ENCODE measurements at regions not wholly inside any gene's neighbourhood (a gene's known extent, or its start where the extent isn't known, plus 50 kb on each side); places are given as distances from the start of the nearest gene placed in this dataset.

GRCh38 chr14:42742084-42742483, 1135.4 kb downstream of the LRFN5 start:
- no peaks in the 10 kb centered on the region for H3K27me3 ChIP-seq (ENCODE audit: control insufficient read depth in 1 of 2, insufficient read depth in 1 of 2, low read length in 2 of 2)

GRCh38 chr14:42736408-42736807, 1129.7 kb downstream of the LRFN5 start:
- Histone ChIP-seq H2AFZ (ENCODE audit: low read depth, low read length) (no peak overlapping the region), H3K27me3 (ENCODE audit: control insufficient read depth in 1 of 2, insufficient read depth in 1 of 2, low read length in 2 of 2) (no peaks in the 10 kb centered on the region), H3K9ac (ENCODE audit: low read length) (no peak overlapping the region), H3K79me1 (replicated peaks; ENCODE audit: low read length, poor library complexity, severe bottlenecking) (no peaks in the 10 kb centered on the region), H3K23ac (ENCODE audit: low read length in 2 of 2) (no peak overlapping the region), H2BK12ac (ENCODE audit: low read length in 2 of 2) (no peak overlapping the region), H2BK15ac (ENCODE audit: low read depth, poor library complexity, severe bottlenecking) (no peak overlapping the region), H4K91ac (ENCODE audit: low read length) (no peak overlapping the region), H3K14ac (ENCODE audit: low read length in 2 of 2) (no peak overlapping the region), H3K4me2 (ENCODE audit: low read length, poor library complexity, severe bottlenecking) (no peak overlapping the region), H4K8ac (ENCODE audit: low read length) (no peak overlapping the region), H2BK120ac (ENCODE audit: low read depth, low read length) (no peak overlapping the region), H3K4me1 (ENCODE audit: control insufficient read depth, insufficient read depth, low read depth, low read length) (no peaks in the 10 kb centered on the region), H2BK5ac (ENCODE audit: low read depth, low read length, poor library complexity, severe bottlenecking) (no peak overlapping the region), H3K9me3 (ENCODE audit: control insufficient read depth, low read length) (no peaks in the 10 kb centered on the region), H3K4me3 (ENCODE audit: insufficient read depth in 1 of 2, low read depth in 1 of 2, low read length in 2 of 2) (no peak overlapping the region), H3K27ac (ENCODE audit: low read length, poor library complexity, severe bottlenecking) (no peak overlapping the region), H3K18ac (ENCODE audit: low read depth in 1 of 2, low read length in 2 of 2) (no peak overlapping the region), H3K36me3 (ENCODE audit: control insufficient read depth in 1 of 2, insufficient read depth in 2 of 2, low read depth in 1 of 2, low read length in 2 of 2) (no peaks in the 10 kb centered on the region), H2AK5ac (ENCODE audit: low read length, severe bottlenecking) (no peak overlapping the region), H3K4ac (ENCODE audit: low read depth in 1 of 2, low read length in 2 of 2) (no peak overlapping the region)
- 25% methylated on average over 1 of the region's 1 CpG for WGBS
- no peak for DNase-seq

More at GRCh38 chr14:42742084-42742483, 1135.4 kb downstream of the LRFN5 start:
- H2BK12ac ChIP-seq (ENCODE audit: low read length in 2 of 2) = no peak overlapping the region
- H3K27ac ChIP-seq (ENCODE audit: low read length, poor library complexity, severe bottlenecking) = no peak overlapping the region
- no peak overlapping the region for H3K23ac ChIP-seq (ENCODE audit: low read length in 2 of 2)
- no peak overlapping the region for H3K9ac ChIP-seq (ENCODE audit: low read length)
- no peak overlapping the region for H3K14ac ChIP-seq (ENCODE audit: low read length in 2 of 2)
- no peak overlapping the region for H2BK15ac ChIP-seq (ENCODE audit: low read depth, poor library complexity, severe bottlenecking)
- no peaks in the 10 kb centered on the region for H3K79me1 ChIP-seq (replicated peaks; ENCODE audit: low read length, poor library complexity, severe bottlenecking)
- no peak for DNase-seq
- H3K4ac ChIP-seq (ENCODE audit: low read depth in 1 of 2, low read length in 2 of 2) = no peak overlapping the region
- H4K91ac ChIP-seq (ENCODE audit: low read length) = no peak overlapping the region
- H3K4me2 ChIP-seq (ENCODE audit: low read length, poor library complexity, severe bottlenecking) = no peak overlapping the region
- H2AFZ ChIP-seq (ENCODE audit: low read depth, low read length) = no peak overlapping the region
- no peak overlapping the region for H2BK120ac ChIP-seq (ENCODE audit: low read depth, low read length)
- H3K18ac ChIP-seq (ENCODE audit: low read depth in 1 of 2, low read length in 2 of 2) = no peak overlapping the region
- 100% methylated on average over 1 of the region's 2 CpGs for WGBS
- no peak overlapping the region for H2AK5ac ChIP-seq (ENCODE audit: low read length, severe bottlenecking)
- H3K36me3 ChIP-seq (ENCODE audit: control insufficient read depth in 1 of 2, insufficient read depth in 2 of 2, low read depth in 1 of 2, low read length in 2 of 2) = no peaks in the 10 kb centered on the region
- no peaks in the 10 kb centered on the region for H3K4me1 ChIP-seq (ENCODE audit: control insufficient read depth, insufficient read depth, low read depth, low read length)
- no peaks in the 10 kb centered on the region for H3K9me3 ChIP-seq (ENCODE audit: control insufficient read depth, low read length)
- no peak overlapping the region for H2BK5ac ChIP-seq (ENCODE audit: low read depth, low read length, poor library complexity, severe bottlenecking)
- H3K4me3 ChIP-seq (ENCODE audit: insufficient read depth in 1 of 2, low read depth in 1 of 2, low read length in 2 of 2) = no peak overlapping the region
- H4K8ac ChIP-seq (ENCODE audit: low read length) = no peak overlapping the region

- no peak overlapping the region for H2BK12ac ChIP-seq (ENCODE audit: low read length in 2 of 2)
- DNase-seq = no peak
- WGBS = 73% methylated on average over 1 of the region's 1 CpG
These were observed 1127.4 kb downstream of the LRFN5 start for GRCh38 chr14:42734041-42734440.

GRCh38 chr14:42732005-42732404, 1125.3 kb downstream of the LRFN5 start:
- Histone ChIP-seq H3K9ac (ENCODE audit: low read length) (no peak overlapping the region), H3K14ac (ENCODE audit: low read length in 2 of 2) (no peak overlapping the region), H3K4me1 (ENCODE audit: control insufficient read depth, insufficient read depth, low read depth, low read length) (no peaks in the 10 kb centered on the region), H2AK5ac (ENCODE audit: low read length, severe bottlenecking) (no peak overlapping the region), H3K27ac (ENCODE audit: low read length, poor library complexity, severe bottlenecking) (no peak overlapping the region), H3K79me1 (replicated peaks; ENCODE audit: low read length, poor library complexity, severe bottlenecking) (no peaks in the 10 kb centered on the region), H2AFZ (ENCODE audit: low read depth, low read length) (no peak overlapping the region), H4K91ac (ENCODE audit: low read length) (no peak overlapping the region), H2BK5ac (ENCODE audit: low read depth, low read length, poor library complexity, severe bottlenecking) (no peak overlapping the region), H3K4ac (ENCODE audit: low read depth in 1 of 2, low read length in 2 of 2) (no peak overlapping the region), H3K23ac (ENCODE audit: low read length in 2 of 2) (no peak overlapping the region), H3K4me3 (ENCODE audit: insufficient read depth in 1 of 2, low read depth in 1 of 2, low read length in 2 of 2) (no peak overlapping the region), H3K4me2 (ENCODE audit: low read length, poor library complexity, severe bottlenecking) (no peak overlapping the region), H3K18ac (ENCODE audit: low read depth in 1 of 2, low read length in 2 of 2) (no peak overlapping the region), H2BK15ac (ENCODE audit: low read depth, poor library complexity, severe bottlenecking) (no peak overlapping the region), H3K36me3 (ENCODE audit: control insufficient read depth in 1 of 2, insufficient read depth in 2 of 2, low read depth in 1 of 2, low read length in 2 of 2) (no peaks in the 10 kb centered on the region), H4K8ac (ENCODE audit: low read length) (no peak overlapping the region), H2BK12ac (ENCODE audit: low read length in 2 of 2) (no peak overlapping the region), H2BK120ac (ENCODE audit: low read depth, low read length) (no peak overlapping the region), H3K27me3 (ENCODE audit: control insufficient read depth in 1 of 2, insufficient read depth in 1 of 2, low read length in 2 of 2) (no peaks in the 10 kb centered on the region), H3K9me3 (ENCODE audit: control insufficient read depth, low read length) (no peaks in the 10 kb centered on the region)
- DNase-seq = no peak

More at GRCh38 chr14:42734041-42734440, 1127.4 kb downstream of the LRFN5 start:
- Histone ChIP-seq H3K9me3 (ENCODE audit: control insufficient read depth, low read length) (no peaks in the 10 kb centered on the region), H2BK5ac (ENCODE audit: low read depth, low read length, poor library complexity, severe bottlenecking) (no peak overlapping the region), H3K27ac (ENCODE audit: low read length, poor library complexity, severe bottlenecking) (no peak overlapping the region), H3K4me1 (ENCODE audit: control insufficient read depth, insufficient read depth, low read depth, low read length) (no peaks in the 10 kb centered on the region), H3K27me3 (ENCODE audit: control insufficient read depth in 1 of 2, insufficient read depth in 1 of 2, low read length in 2 of 2) (no peaks in the 10 kb centered on the region), H3K79me1 (replicated peaks; ENCODE audit: low read length, poor library complexity, severe bottlenecking) (no peaks in the 10 kb centered on the region), H3K18ac (ENCODE audit: low read depth in 1 of 2, low read length in 2 of 2) (no peak overlapping the region), H2AFZ (ENCODE audit: low read depth, low read length) (no peak overlapping the region), H4K8ac (ENCODE audit: low read length) (no peak overlapping the region), H3K36me3 (ENCODE audit: control insufficient read depth in 1 of 2, insufficient read depth in 2 of 2, low read depth in 1 of 2, low read length in 2 of 2) (no peaks in the 10 kb centered on the region), H2AK5ac (ENCODE audit: low read length, severe bottlenecking) (no peak overlapping the region), H3K9ac (ENCODE audit: low read length) (no peak overlapping the region), H2BK15ac (ENCODE audit: low read depth, poor library complexity, severe bottlenecking) (no peak overlapping the region), H4K91ac (ENCODE audit: low read length) (no peak overlapping the region), H2BK120ac (ENCODE audit: low read depth, low read length) (no peak overlapping the region), H3K14ac (ENCODE audit: low read length in 2 of 2) (no peak overlapping the region), H3K4me2 (ENCODE audit: low read length, poor library complexity, severe bottlenecking) (no peak overlapping the region), H3K23ac (ENCODE audit: low read length in 2 of 2) (no peak overlapping the region), H3K4me3 (ENCODE audit: insufficient read depth in 1 of 2, low read depth in 1 of 2, low read length in 2 of 2) (no peak overlapping the region), H3K4ac (ENCODE audit: low read depth in 1 of 2, low read length in 2 of 2) (no peak overlapping the region)

Data from mesenchymal stem cell (in vitro differentiated cells and primary cell).